Astrocyte of the spinal cord (primary cell): ENCODE measurements at regions not wholly inside any gene's neighbourhood (a gene's known extent, or its start where the extent isn't known, plus 50 kb on each side); places are given as distances from the start of the nearest gene placed in this dataset.
"Not testable (repeated sequence)": the region's sequence is repeated elsewhere in the genome, so short reads cannot be mapped to it uniquely, and the experiment has no call there.

Experiments
- DNase-seq: peaks from one replicate; pipeline ENCODE4 v3.0.0; 2011; ENCODE audit warnings: low read depth, low spot score
- H3K4me3 ChIP-seq: 2 replicates; pipeline ENCODE4 v1.5.1; 2011; ENCODE audit warnings: low read depth, mild to moderate bottlenecking, low read length, moderate library complexity
- in situ Hi-C: cut with HindIII; loops from 2 replicates; pipeline ENCODE4 v1.10.0; 2017; ENCODE audit warnings: low sequenced_read_pairs
- TF ChIP-seq, protein P1 (sequence below): IDR thresholded peaks from 2 replicates; pipeline ENCODE4 v1.5.1; 2012; ENCODE audit warnings: low read depth, mild to moderate bottlenecking, low read length, inconsistent platforms

DNA sequence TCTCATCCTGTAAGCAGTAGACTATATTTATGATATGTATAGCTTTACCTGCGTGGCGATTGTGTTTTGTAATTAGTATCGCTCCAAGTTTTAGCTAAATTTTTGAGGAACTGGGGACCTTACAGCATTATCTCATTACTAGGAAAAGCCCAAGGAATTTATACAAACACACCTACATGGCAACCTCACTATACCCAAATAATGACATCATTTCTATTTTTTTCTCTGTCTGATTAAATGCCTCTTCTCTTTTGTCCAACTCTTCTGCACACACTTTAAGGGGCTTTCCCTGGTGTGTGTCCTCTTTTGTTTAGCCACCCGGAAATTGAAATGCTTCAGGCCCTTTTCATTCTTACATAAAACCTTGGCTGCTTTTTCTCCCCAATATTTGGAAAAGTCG is 82.9 kb upstream of the EXOC2 start:
- no peak overlapping the region for H3K4me3 ChIP-seq
- TF ChIP-seq, protein P1, sequence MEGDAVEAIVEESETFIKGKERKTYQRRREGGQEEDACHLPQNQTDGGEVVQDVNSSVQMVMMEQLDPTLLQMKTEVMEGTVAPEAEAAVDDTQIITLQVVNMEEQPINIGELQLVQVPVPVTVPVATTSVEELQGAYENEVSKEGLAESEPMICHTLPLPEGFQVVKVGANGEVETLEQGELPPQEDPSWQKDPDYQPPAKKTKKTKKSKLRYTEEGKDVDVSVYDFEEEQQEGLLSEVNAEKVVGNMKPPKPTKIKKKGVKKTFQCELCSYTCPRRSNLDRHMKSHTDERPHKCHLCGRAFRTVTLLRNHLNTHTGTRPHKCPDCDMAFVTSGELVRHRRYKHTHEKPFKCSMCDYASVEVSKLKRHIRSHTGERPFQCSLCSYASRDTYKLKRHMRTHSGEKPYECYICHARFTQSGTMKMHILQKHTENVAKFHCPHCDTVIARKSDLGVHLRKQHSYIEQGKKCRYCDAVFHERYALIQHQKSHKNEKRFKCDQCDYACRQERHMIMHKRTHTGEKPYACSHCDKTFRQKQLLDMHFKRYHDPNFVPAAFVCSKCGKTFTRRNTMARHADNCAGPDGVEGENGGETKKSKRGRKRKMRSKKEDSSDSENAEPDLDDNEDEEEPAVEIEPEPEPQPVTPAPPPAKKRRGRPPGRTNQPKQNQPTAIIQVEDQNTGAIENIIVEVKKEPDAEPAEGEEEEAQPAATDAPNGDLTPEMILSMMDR: no peak
- in situ Hi-C loops: no loop called here
- no peak for DNase-seq

DNA sequence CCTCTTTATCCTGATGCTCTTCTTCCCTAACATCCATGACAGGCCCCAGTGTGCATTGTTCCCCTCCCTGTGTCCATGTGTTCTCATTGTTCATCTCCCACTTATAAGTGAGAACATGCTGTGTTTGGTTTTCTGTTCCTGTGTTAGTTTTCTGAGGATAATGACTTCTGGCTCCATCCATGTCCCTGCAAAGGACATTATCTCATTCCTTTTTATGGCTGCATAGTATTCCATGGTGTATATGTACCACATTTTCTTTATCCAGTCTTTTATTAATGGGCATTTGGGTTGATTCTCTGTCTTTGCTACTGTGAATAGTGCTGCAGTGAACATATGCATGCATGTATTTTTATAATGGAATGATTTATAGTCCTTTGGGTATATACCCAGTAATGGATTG is 78.7 kb upstream of the EXOC2 start:
- H3K4me3 ChIP-seq, in situ Hi-C loops, DNase-seq: not testable (repeated sequence)

DNA sequence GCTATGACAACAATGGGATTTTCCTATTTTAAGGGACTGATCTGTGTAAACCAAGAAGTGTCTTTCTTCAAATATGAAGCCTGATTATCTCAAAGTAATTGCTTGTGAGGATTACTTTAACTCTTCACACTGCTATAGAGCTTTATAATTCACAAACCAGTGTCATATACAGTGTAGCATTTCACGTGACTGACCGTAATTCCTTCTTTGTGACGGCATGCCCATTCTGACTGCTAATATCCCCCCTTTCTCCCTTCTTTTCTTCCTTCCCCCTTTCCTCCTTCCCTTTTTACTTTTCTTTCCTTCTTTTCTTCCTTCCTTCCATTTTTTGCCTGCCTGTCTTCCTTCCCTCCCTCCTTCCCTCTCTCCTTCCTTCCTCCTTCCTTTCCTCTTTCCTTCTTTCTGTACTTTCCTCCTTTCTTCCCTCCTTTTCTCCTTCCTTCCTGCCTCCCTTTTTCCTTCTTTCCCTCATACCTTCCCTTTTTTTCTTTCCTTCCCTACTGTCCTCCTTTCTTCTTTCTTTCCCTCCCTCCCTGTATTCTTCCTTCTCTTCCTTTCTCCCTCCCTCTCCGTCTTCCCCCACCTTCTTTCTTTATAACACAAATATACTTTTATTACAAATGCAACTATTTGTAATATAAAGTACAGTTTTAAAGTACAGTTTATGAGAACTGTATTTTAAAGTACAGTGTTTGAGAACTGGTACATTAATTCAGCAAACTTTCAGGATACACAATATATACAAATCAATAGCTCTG is 75.0 kb upstream of the EXOC2 start:
- DNase-seq: no peak
- in situ Hi-C loops: no loop called here
- H3K4me3 ChIP-seq: no peak overlapping the region
- TF ChIP-seq, protein P1: no peak

DNA sequence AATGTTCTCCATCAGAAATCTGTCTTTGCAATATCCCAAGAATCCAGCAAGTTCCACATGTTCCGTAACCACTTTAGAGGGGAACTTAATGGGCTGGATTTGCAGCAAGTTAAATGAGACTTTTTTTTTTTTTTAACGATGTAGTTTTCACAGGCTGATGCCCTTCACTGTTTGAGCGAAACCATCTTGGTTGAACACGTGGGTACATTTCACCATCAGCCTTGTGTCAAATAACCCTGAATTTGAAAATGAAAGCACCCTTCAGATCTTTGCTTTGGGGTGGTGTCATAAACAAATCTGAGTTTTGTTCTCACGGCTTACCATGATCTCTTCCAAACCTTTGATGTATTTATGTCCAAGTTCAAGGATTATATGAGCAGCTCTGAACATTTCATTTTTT is 73.7 kb upstream of the EXOC2 start:
- no peak for DNase-seq
- TF ChIP-seq, protein P1: no peak
- H3K4me3 ChIP-seq: no peak overlapping the region
- in situ Hi-C loops: no loop called here

DNA sequence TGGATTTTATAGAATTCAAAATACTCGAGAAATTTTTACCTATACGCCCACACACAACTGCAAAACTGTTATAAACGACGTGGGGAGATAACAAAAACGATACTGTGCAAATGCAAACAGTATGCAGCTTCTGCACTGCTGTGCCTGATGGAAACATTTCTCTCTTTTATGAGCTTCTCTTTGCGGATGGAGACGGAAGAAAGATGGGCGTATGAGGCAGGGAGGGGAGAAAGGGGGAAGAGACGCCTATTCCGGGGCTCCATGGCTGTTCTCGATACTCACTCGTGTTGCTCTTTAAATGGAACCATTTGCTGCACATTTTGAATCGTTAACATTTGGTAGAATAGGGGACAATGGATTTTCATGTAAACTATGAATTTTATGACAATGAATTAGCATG is 69.1 kb upstream of the EXOC2 start:
- no peak overlapping the region for H3K4me3 ChIP-seq
- TF ChIP-seq, protein P1: no peak
- no peak for DNase-seq
- in situ Hi-C loops: no loop called here

DNA sequence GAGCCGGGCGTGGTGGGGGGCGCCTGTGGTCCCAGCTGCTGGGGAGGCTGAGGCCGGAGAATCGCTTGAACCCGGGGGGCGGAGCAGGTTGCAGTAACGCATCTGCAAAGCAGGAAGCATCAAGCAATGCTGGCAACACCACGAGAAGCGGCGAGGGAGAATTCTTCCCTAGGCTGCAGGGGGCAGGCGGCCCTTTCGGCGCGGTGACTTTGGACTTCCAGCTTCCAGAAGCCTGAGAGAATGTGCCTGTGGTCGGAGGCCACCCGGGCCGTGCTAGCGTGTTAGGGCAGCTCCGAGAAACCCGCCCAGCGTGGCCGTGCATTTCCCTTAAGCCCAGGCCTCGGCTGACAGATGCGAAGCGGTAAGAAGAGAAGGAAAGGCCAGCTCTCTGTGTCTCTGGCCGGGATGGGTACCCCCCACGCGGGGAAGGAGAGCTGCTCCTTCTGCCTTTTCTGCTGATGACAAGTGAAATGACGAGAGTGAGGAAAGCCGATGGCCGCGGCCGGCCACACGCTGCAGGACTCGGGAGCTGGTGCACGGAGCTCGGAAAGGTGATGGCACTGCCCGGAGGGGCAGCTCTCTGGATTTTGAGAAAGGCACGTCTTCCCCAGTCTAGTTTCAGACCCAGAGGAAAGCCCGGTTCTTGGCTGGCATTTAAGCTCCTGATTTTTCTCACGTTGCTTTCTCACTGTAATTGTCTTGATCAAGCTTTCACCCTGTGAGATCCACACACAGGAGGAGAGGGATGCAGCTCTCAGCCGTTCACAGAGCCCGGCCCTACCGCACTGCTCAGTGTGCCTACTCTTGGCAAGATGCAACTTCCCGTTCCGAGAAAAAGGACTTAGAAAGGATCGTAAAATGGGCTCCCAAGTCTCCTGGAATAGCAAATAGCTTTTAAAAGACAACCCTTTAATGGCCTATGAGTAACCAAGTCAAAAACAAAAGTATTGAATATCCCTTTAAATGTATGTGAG is 68.3 kb upstream of the EXOC2 start:
- no peak for DNase-seq
- TF ChIP-seq, protein P1: no peak
- H3K4me3 ChIP-seq: no peak overlapping the region
- in situ Hi-C loops: no loop called here

DNA sequence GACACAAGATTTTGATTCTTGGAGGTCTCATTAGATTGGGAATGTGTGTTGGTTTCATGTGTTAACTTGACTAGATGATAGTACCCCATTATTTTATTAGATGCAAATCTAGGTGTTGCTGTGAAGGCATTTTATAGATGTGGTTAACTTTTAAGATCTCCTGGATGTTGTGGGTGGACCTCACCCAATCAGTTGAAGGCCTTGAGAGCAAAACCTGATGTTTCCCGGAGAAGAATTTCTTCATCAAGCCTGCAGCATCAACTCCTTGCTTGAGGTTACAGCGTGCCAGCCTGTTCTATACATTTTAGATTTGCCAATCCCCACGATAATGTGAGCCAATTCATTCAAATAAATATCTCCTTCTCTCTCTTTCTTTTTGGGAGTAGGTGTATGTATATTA is 66.8 kb upstream of the EXOC2 start:
- H3K4me3 ChIP-seq: no peak overlapping the region
- in situ Hi-C loops: no loop called here
- DNase-seq: no peak
- TF ChIP-seq, protein P1: no peak
